ENCODE measurements at regions not wholly inside any gene's neighbourhood (a gene's known extent, or its start where the extent isn't known, plus 50 kb on each side); places are given as distances from the start of the nearest gene placed in this dataset.

- TF ChIP-seq REST (IDR thresholded peaks at IDR 0.05): no peak
- TF ChIP-seq POLR2A (IDR thresholded peaks at IDR 0.05; ENCODE audit: low read length): no peak
- no peak for TF ChIP-seq CTCF (IDR thresholded peaks at IDR 0.05)
- no peak for TF ChIP-seq CBX2 (IDR thresholded peaks at IDR 0.05; ENCODE audit: borderline replicate concordance, low read depth)
- no peak for TF ChIP-seq MAZ (IDR thresholded peaks at IDR 0.05; ENCODE audit: borderline replicate concordance, low read depth, low read length)
- TF ChIP-seq BHLHE40 (IDR thresholded peaks at IDR 0.05; ENCODE audit: low read depth, low read length): no peak
- no peak for TF ChIP-seq RARB (CRISPR knock-in tag; IDR thresholded peaks at IDR 0.05)
Measured at GRCh38 chr21:25822981-25823380, 88.2 kb downstream of the GABPA start.

Data from A549 (cell line).